Embryonic facial prominence (tissue), 1 donor: ENCODE measurements at regions not wholly inside any gene's neighbourhood (a gene's known extent, or its start where the extent isn't known, plus 50 kb on each side); places are given as distances from the start of the nearest gene placed in this dataset.

Experiments used
- DNase-seq: peaks from one replicate; pipeline ENCODE4 v3.0.0-alpha.2; 2016; ENCODE audit errors: extremely low spot score

DNA sequence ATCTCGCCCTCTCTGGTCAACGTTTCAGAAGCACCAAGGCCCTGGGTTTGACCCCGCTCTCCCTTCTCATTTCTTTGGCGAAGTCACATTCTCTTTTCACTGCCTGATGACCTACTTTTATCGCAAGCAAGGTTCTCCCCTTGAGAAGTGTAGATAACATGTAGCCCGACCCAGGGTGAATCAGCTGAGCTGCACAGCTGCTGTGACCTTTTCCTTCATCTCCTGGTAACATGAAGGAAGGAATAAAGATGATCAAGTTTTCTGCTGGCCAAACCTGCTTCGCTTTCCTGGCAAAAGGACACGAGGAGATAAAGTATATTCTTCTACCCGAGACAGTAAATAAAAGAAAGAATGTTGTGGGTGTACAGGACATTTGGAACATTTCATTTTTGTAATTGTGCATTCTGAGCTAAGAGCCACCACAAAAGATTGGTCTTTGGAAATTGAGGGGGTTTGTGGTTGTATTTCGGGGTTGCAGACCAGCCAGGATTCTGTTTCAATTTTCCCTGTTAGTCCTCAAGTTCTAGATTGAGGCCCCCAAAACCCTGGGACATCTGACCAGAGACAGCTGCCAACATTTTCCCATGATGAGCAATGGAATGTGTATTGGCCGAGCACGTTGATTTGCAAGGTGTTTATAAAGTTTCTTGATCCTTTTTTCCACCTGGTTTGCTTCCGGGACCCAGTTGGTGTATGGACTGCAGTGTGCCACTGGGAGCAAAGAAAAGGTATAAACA lies 155.1 kb upstream of the ZNF462 start:
- no peak for DNase-seq

DNA sequence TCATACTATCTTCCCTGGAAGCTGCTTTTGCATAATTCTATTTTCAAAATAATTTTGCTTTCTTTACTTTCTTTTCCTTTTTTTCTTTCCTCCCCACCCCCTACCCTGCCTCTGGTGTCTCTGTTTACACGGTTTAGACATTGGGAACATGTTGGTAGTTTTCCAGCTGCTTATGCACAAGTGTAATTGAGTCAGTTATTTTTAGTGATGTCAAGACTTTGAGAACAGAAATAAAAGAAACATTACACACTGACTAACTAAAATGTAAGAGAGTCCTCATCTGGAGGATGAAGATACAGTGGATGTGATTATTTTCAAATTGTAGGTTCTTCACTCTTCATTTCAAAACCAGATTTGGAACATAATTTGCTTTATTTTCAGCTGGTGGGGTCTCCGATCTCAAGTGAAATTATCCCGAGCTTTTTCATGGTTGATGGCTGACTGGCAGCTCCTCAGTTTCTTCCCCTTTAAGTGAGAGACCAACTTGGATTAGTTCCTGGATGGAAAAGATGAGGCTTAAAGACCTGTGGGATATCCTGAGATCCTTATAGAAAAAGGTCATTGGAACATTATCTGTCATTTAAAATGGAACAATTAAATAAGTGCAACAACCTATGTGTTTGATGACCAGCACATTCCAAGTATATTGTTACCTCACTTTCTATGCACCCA lies 154.4 kb upstream of the ZNF462 start:
- no peak for DNase-seq

DNA sequence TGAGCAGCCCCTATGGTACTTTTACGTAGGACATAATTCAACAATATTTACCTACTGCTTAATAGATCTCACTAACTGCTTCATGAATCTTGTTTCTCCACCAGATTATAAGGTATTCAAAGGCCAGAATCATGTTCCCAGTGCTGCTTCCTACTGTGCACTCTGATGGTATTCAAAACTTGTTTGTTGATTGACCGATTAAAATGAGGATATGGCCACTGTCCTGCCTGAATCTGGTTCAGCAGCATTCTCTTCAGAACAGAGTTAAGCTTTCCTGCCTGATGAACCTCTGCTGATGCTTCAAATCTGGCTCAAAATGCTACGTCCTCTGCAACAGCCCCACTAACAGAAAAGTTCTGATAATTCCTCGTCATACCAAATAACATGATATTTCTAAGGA lies 150.7 kb upstream of the ZNF462 start:
- no peak for DNase-seq

DNA sequence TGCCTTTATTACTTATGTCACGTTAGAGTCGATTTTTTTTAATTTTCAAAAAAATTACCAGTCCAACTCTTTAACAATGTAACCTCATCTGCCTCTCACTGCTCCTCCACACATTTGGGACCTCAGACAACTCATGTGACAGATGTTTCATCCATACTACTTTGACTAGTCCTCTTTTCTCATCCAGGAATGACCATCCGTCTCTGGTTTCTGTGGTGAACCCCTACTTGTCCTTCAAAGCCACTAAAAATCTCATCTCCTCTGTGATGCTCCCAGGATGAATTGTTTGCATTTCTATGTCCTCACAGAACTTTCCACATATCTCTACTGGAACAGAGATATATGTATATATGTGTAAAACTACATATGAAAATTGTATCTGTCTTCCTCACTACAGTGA lies 149.8 kb upstream of the ZNF462 start:
- no peak for DNase-seq

DNA sequence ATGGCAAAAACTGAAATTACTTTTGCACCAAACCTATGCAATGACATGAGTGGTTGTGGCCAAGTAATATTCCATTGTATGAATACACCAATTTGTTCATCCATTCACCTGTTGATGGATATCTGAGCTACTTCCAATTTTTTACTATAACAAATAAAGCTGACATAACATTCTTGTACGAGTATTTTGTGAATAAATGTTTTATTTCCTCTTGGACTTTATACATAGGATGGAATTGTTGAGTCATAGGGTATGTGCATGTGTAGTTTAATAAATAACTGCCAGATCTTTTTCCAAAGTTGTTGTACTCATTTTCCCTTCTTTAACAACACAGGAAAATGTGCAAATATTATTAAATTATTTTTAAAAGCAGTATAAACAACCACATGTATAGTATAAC lies 146.1 kb upstream of the ZNF462 start:
- no peak for DNase-seq

DNA sequence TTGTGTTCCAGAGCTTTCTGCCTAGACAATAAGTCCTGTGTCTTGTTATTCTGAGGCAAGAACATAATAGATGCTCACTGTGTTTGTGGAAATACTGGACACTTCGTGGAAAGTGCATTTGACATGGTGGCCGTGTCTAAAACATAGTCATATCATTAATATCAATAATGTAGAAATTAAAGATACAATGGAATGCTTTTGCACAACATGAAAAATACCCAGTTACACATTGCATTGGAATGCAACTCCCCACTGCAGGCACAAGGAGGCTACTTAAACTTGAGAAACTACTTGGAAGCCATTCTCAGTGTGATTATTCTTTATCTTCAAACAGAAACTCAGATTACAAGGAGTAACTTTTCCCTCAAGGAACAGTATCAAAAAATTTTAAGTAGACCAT lies 145.3 kb upstream of the ZNF462 start:
- DNase-seq = no peak

DNA sequence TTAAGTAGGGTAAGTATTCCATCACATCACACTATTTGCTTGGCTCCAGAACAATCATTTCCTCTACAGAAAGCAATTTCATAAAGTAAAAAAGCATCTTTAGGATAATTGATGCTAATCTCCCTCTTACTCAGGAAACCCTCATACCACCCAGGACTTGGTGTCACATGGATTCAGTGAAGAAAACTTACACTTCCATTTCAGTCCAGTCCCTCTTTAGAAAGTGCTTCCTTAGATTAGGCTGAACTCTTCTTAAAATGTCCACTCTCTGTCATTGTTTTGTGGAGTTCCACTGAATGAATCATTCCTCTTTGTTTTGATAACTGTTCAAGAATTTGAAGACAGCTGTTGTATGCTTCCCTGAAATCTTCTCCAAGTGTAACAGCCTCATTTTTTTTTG lies 144.0 kb upstream of the ZNF462 start:
- no peak for DNase-seq

DNA sequence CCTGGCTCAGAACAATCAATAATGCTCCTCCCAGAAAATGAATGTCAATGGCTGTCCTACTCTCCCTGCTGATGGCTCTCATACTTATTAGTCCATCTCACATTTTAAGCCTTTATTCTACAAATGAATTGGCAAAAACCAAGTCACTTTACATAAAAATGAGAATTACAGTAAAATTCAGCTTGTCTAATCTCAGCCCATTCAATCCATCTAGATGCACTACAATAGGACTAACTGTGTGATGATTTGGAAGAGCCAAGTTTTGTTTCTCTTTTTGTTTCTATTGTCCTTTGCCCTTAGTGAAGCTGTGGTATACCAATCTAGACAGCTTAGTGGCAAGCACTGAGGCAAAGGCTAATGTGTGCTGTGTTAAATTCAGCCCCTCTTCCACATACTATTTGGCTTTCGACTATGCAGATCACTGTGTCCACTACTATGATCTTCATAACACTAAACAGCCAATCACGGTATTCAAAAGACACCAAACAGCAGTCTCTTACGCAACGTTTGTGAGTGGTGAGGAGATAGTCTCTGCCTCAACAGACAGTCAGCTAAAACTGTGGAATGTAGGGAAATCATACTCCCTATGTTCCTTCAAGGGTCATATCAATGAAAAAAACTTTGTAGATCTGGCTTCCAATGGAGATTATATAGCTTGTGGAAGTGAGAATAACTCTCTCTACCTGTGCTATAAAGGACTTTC lies 140.8 kb upstream of the ZNF462 start:
- DNase-seq = no peak

DNA sequence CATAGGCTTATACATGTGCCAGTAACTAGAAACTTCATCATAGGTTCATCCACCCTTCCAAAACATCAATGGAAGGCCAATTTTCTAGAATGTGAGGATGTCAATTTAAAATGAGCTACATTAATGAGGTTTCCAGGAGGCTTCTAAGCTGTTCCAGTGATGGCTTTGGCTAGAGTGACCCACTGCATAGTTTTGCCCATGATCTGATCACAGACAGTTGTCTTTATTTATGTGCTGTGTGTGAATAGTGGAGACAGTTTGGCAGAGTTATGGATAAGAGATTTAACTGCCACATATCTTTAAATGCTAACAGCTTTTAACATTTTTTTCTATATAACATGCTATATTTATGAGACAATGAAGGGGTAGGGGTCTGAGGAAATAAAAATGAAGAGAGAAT lies 139.0 kb upstream of the ZNF462 start:
- DNase-seq = no peak

DNA sequence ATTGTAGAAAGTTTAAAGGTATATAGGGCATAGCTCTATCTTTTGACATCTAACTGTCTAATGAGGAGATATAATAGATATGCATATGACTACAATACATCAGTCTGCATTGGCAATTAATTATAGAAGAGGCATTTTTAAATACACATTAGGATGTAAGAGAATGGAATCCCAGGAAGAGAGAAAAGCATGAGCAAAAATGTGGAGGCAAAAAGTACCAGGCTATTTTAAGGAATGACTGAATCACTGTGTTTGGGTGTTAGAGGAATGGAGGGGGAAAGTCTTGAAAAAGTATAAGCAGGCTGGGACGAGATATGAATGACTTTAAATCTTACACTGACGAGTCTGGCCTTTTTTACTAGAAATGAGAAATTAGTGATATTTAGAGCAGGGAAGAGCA lies 138.4 kb upstream of the ZNF462 start:
- DNase-seq = no peak

DNA sequence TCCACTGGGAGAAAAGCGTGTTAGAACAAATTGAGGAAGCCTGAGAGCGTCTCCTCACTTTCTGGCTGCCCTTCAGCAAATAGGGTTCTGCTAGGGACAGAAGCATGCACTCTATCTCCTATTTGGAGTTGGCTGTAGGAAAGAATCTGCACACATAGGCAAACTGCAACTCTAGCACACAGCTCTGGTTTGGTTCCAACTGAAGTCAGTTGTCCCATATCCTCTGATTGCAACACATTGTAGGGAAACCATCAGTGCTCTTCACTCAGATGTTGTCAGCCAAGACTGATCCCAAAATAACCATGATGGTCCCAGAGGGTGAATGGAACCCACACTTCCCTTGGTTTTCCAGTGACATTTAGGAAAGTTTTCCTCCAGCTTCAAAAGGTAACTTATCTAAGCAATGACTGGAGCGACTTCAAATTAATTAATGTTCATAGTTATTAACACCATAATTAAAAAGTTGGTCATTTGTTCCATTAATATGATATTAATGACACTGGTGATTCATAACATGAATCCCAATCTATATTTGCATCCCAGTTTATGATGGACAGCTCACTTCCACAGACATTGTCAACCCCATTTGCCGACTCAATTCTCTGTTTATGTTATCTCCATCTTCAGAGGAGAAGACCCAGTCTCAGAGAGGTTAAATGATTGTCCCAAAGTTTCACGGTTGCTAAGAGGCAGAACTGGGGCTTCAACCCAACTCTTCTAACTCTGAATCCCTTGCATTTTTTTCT lies 136.7 kb upstream of the ZNF462 start:
- DNase-seq = no peak

DNA sequence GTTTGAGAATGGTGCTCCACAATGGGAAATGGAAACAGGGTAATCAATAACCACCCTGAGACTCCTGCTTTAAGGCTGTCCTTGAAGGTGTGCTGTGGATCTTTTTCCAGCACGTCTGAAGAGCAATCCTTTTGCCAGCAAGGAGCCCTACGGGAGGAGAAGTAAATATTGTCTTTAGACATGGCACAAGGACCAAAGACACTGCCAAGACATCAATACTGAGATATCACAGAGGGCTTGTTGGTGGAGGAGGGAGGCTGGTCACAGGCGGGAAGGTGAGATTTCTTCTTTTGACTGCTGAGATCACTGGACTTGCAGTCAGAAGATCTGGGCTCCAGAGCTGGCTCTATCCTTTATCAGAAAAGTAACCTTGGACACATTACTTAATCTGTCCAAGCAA lies 135.0 kb upstream of the ZNF462 start:
- no peak for DNase-seq

DNA sequence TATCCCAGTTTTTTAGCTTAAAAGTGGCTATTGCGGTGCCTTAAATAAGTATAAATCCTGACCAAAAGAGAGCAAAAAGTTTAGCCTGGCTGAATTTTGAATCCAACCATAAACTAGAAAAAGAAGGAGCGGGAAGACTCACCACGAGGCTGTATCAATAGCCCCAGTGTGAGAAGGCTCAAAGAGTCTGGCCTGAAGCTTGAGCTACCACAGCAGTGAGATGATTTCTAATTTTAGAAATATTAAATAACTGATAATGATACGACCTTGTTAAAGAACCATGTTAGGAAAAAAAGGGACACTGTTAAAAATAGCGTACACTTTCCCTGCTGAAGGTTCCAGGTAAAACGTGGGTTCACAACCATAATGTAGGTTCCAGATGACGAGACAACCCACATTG lies 134.1 kb upstream of the ZNF462 start:
- no peak for DNase-seq

DNA sequence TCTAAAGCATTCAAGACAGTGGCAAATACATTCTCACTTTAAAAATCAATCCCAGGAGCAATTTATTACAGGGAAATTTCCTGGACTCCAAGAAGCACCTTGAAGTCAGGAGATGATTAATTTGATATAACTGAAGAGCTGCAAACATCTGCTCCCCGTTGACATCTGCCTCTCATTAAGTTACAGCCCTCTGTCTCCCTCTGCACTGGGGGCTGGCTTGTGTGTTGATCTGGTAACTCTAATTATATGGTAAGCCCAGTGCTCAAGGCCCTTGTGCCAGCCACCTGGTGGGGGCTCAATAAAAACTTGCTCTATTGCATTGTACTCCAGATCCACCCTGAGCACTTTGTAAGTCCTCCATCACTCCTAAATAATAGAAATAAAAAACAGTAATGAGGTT lies 131.1 kb upstream of the ZNF462 start:
- DNase-seq = no peak

DNA sequence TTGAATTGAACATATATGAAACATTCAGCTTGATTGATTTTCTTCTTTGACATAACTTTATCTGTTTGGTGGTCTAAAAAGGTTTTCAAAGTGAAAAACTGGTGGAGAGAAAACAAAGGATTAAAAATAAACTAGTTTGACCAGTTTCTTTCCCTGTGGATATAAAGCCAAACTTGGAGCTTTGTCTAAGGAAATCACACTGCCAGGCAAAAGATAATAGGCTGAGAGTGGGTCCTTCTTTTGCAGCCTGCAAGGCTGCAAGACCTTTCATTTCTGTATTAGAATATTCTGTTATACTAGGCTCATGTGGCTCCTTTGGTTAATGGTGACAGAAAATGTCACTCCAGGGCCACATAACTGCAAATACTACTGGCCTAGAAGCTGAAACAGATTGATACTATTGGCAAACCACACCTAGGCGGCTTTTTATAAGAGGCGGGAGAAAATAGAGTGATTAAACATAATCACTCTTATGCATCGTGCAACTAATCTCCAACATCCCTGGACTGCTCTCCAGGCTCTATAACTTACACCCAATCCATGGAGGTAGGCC lies 129.1 kb upstream of the ZNF462 start:
- no peak for DNase-seq

DNA sequence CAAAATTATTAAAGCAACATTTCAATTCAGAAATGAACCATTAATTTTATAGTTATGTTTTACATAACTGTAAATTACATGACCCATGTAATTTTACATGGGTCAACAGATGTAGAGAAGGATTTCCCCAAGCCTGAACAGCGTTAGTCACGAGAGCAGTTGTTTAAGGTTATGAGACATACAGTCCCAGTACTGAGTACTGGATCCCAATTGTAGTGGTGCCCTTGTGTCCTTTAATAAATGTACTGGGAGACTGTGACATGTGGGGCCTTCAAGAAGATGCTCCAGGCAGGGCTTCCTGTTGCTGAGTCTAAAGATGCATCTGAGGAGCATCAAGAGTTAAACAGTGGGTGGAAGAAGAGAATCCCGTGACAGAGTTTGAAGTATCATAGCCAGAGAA lies 125.5 kb upstream of the ZNF462 start:
- no peak for DNase-seq

DNA sequence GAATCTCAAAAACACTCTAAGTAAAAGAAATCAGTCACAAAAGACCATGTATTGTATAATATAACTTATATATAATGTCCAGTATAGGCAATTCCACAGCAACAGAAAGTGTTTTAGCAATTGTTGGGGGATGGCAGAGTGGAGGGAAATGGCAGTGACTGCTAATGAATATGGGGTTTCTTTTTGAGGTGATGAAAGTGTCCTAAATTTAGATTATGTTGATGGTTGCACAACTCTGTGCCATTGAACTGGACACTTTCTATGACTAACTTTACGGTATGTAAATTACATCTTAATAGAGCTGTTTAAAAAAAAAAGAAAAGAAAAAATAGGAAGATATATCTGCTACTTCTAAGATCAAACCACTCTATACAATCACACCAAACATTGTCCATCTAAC lies 124.9 kb upstream of the ZNF462 start:
- DNase-seq = no peak

DNA sequence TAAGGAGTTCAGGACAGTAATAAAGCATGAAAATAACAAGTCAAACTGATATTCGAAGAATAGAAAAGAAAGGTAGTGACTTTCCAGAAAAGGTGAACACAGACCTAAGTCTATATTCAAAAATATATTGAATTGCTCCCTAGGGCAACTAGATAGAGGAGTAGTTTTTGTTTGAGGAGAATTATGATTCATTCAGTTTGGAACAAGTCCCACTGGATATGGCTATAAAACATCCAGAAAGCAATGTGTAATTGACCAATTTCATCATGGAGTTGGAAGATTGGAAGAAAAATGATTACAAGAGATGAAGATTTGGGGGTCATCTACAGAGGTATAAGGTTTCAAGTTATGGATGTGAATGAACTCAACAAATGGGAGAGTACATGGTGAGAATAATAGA lies 117.5 kb upstream of the ZNF462 start:
- DNase-seq = no peak

DNA sequence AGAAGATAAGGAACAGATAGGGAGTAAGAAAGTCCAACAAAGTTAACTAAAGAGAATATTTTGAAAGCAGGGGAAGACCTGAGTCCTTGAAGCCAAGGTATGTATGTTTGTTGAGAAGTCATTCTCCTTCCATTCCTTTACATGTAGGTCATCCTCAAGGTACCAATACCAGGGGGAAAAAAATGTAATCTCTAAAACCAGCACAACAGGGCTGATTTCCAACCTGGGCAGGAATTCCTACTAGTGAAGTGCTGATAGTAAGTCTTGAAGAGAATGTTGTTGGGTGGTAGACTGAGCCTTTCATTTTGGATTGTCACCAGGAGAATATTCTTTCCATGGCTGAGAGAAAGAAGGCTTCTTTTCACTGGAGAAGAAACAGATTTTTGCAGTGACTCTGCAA lies 117.1 kb upstream of the ZNF462 start:
- no peak for DNase-seq

DNA sequence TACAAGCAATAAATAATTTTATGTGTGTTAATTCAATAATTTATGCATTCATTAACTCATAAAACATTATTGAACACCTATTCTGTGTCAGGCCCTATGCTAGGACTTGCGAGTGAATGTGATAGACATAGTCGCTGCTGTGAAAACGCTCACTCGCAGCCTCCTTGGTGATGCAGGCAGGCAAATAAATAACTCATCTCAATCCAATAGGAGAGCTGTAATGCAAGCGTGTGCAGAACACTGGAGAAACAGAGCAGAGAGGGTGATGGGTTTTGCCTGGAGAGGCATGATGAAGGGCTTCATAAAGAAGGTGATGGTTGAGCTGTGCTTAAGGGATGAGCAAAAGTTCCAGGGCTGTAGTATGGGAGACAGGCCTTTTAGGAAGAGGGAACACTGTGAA lies 111.3 kb upstream of the ZNF462 start:
- DNase-seq = no peak

DNA sequence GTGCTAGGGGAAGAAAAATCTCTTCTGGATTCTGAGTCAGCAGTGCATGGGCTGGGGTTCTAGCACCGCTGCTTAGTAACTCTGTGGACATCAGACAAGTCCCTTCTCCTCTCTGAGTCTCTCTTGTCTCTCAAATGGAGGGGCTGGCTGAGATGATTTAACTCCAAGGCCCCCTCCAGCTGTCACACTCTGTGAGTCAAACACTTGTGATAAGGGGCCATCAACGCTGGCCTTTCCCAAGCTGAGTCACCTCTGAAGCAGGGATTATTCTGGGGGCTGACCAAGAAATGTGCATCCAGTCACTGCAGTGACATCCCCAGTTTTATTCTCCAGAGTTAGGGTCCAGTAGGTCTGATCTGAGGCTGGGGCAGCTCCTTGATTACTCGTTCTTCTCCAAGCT lies 110.4 kb upstream of the ZNF462 start:
- no peak for DNase-seq

DNA sequence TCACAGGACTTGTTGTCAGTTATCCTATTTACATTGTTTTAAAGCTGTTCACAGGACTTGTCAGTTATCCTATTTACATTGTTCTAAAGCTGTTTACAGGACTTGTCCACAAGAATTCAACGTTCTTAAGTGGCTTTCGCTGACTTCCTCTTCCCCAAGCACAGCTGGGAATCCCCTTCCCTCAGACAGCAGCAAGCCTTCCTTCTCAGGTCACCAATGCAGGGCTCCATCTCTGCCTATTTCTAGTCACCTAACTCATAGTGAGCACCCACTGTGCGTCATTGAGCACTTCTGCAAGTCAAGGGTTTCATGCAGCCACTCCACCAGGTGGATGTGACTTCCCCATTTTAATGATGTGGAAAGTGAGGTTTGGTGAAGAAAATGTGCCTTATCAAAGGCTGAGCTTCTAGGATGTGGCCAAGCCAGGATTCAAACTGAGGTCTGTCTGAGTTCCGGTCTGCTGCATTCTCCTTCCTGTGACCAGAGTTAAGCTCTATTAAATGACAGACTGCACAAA lies 109.8 kb upstream of the ZNF462 start:
- no peak for DNase-seq
